ENCODE measurements at regions not wholly inside any gene's neighbourhood (a gene's known extent, or its start where the extent isn't known, plus 50 kb on each side); places are given as distances from the start of the nearest gene placed in this dataset.

- no peak for TF ChIP-seq CTCF (IDR thresholded peaks at IDR 0.05; ENCODE audit: poor library complexity, severe bottlenecking)
- TF ChIP-seq REST (IDR thresholded peaks at IDR 0.05; ENCODE audit: borderline replicate concordance) = no peak
- no peak for TF ChIP-seq MXI1 (conservative IDR thresholded peaks at IDR 0.05; ENCODE audit: poor library complexity, severe bottlenecking)
- no peak for TF ChIP-seq TAF1 (IDR thresholded peaks at IDR 0.05; ENCODE audit: low read depth)
- TF ChIP-seq EZH2 (IDR thresholded peaks at IDR 0.05; ENCODE audit: borderline replicate concordance, insufficient read depth, low read length, poor library complexity, severe bottlenecking) = no peak
- no peak for TF ChIP-seq EP300 (conservative IDR thresholded peaks at IDR 0.05; ENCODE audit: poor library complexity, severe bottlenecking)
- TF ChIP-seq SMC3 (conservative IDR thresholded peaks at IDR 0.05; ENCODE audit: poor library complexity) = no peak
- no peak for TF ChIP-seq RAD21 (conservative IDR thresholded peaks at IDR 0.05)
Measured at GRCh38 chr10:128222332-128222849, 96.2 kb upstream of the MKI67 start.
